CD4-positive, alpha-beta T cell treated with Interleukin-4 for 1 hour (primary cell): ENCODE measurements at regions not wholly inside any gene's neighbourhood (a gene's known extent, or its start where the extent isn't known, plus 50 kb on each side); places are given as distances from the start of the nearest gene placed in this dataset.
"Not testable (repeated sequence)": the region's sequence is repeated elsewhere in the genome, so short reads cannot be mapped to it uniquely, and the experiment has no call there.

ENCODE experiments used
- DNase-seq, 2 donors: peaks; one replicate each; pipeline ENCODE4 v3.0.0-alpha.2; 2020 to 2022

GRCh38 chr10:117754770-117755658 is 212.5 kb downstream of the EMX2 start:
- no peak for DNase-seq

GRCh38 chr10:117755659-117756014 is 213.1 kb downstream of the EMX2 start:
- DNase-seq, result no peak

GRCh38 chr10:117757086-117757720 is 214.7 kb downstream of the EMX2 start:
- no peak for DNase-seq

GRCh38 chr10:117759266-117759665 is 216.7 kb downstream of the EMX2 start:
- no peak for DNase-seq

- DNase-seq, result no peak
Observed at GRCh38 chr10:117761695-117762094, 219.1 kb downstream of the EMX2 start.

- no peak for DNase-seq
Observed at GRCh38 chr10:117762126-117762818, 219.7 kb downstream of the EMX2 start.

GRCh38 chr10:117762819-117763172 is 220.2 kb downstream of the EMX2 start:
- DNase-seq, result no peak

GRCh38 chr10:117763528-117763927 is 221.0 kb downstream of the EMX2 start:
- DNase-seq, result no peak

GRCh38 chr10:117768333-117769042 is 225.9 kb downstream of the EMX2 start:
- DNase-seq, result no peak

- DNase-seq, result no peak
Observed at GRCh38 chr10:117775526-117775925, 233.0 kb downstream of the EMX2 start.

- not testable (repeated sequence) for DNase-seq
Observed at GRCh38 chr10:117777222-117777621, 234.7 kb downstream of the EMX2 start.

GRCh38 chr10:117778241-117778640 is 235.7 kb downstream of the EMX2 start:
- DNase-seq, result no peak

GRCh38 chr10:117780411-117780810 is 237.9 kb downstream of the EMX2 start:
- DNase-seq, result no peak

- no peak for DNase-seq
Observed at GRCh38 chr10:117781216-117781831, 238.8 kb downstream of the EMX2 start.

GRCh38 chr10:117782276-117782675 is 239.7 kb downstream of the EMX2 start:
- DNase-seq, result no peak

- no peak for DNase-seq
Observed at GRCh38 chr10:117783698-117784395, 241.3 kb downstream of the EMX2 start.

GRCh38 chr10:117784776-117785175 is 242.2 kb downstream of the EMX2 start:
- DNase-seq, result no peak

- DNase-seq, result no peak
Observed at GRCh38 chr10:117788911-117789310, 246.4 kb downstream of the EMX2 start.

GRCh38 chr10:117790179-117790578 is 247.6 kb downstream of the EMX2 start:
- no peak for DNase-seq

GRCh38 chr10:117790621-117791020 is 248.1 kb downstream of the EMX2 start:
- no peak for DNase-seq

GRCh38 chr10:117792214-117792613 is 249.7 kb downstream of the EMX2 start:
- no peak for DNase-seq

- no peak for DNase-seq
Observed at GRCh38 chr10:117796130-117796745, 250.5 kb downstream of the RAB11FIP2 start.
